Astrocyte of the spinal cord (primary cell): ENCODE measurements at regions not wholly inside any gene's neighbourhood (a gene's known extent, or its start where the extent isn't known, plus 50 kb on each side); places are given as distances from the start of the nearest gene placed in this dataset.

ENCODE experiments used
- DNase-seq: peaks from one replicate; pipeline ENCODE4 v3.0.0; 2011; ENCODE audit warnings: low read depth, low spot score
- H3K4me3 ChIP-seq: 2 replicates; pipeline ENCODE4 v1.5.1; 2011; ENCODE audit warnings: low read depth, mild to moderate bottlenecking, low read length, moderate library complexity
- CTCF ChIP-seq: IDR thresholded peaks from 2 replicates; pipeline ENCODE4 v1.5.1; 2012; ENCODE audit warnings: low read depth, mild to moderate bottlenecking, low read length, inconsistent platforms
- in situ Hi-C: cut with HindIII; loops from 2 replicates; pipeline ENCODE4 v1.10.0; 2017; ENCODE audit warnings: low sequenced_read_pairs

- H3K4me3 ChIP-seq = no peak overlapping the region
- TF ChIP-seq CTCF = no peak
- in situ Hi-C loops = no loop called here
- no peak for DNase-seq
These were observed 303.0 kb downstream of the KCNA4 start for GRCh38 chr11:29713831-29714320.

GRCh38 chr11:29712616-29713015 is 304.2 kb downstream of the KCNA4 start:
- no peak overlapping the region for H3K4me3 ChIP-seq
- TF ChIP-seq CTCF = no peak
- no peak for DNase-seq
- in situ Hi-C loops = no loop called here

GRCh38 chr11:29707924-29708323 is 308.9 kb downstream of the KCNA4 start:
- DNase-seq = no peak
- TF ChIP-seq CTCF = no peak
- in situ Hi-C loops = no loop called here
- no peak overlapping the region for H3K4me3 ChIP-seq

GRCh38 chr11:29685361-29685760 is 331.5 kb downstream of the KCNA4 start:
- no peak for TF ChIP-seq CTCF
- DNase-seq = no peak
- no peak overlapping the region for H3K4me3 ChIP-seq
- in situ Hi-C loops = no loop called here

GRCh38 chr11:29682856-29683255 is 334.0 kb downstream of the KCNA4 start:
- DNase-seq = no peak
- in situ Hi-C loops = no loop called here
- no peak overlapping the region for H3K4me3 ChIP-seq
- TF ChIP-seq CTCF = no peak

GRCh38 chr11:29679996-29680395 is 336.8 kb downstream of the KCNA4 start:
- no peak for TF ChIP-seq CTCF
- in situ Hi-C loops = no loop called here
- no peak overlapping the region for H3K4me3 ChIP-seq
- DNase-seq = no peak

- in situ Hi-C loops = no loop called here
- no peak for DNase-seq
- no peak for TF ChIP-seq CTCF
- H3K4me3 ChIP-seq = no peak overlapping the region
These were observed 339.8 kb downstream of the KCNA4 start for GRCh38 chr11:29676993-29677392.
